ENCODE measurements at regions not wholly inside any gene's neighbourhood (a gene's known extent, or its start where the extent isn't known, plus 50 kb on each side); places are given as distances from the start of the nearest gene placed in this dataset.

DNA sequence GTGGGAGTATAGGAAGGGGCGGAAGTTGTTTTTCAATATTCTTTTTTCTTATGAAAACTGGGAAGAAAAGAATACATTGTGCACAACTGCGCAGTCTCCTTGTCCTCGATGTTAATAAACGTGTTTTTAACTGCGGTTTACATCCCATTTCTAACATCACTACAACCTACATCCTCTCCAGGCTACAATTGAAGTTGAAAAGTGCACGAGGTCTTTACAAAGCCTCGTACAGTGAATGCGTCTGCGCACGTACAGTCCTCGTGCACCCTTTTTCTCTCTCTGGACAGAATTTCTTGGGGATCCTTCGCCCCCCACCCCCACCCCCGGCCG lies 102.4 kb downstream of the WT1 start:
- peak overlapping the region in 1 of 3 donors; percentile 38 for H3K4me3 ChIP-seq (ENCODE audit: low read depth in 1 of 3, low read length in 3 of 3)
- DNase-seq (ENCODE audit: low spot score): no peak
- 24% methylated on average over 14 of the region's 14 CpGs for WGBS
- H3K9ac ChIP-seq (ENCODE audit: low read depth in 1 of 2, low read length in 2 of 2): no peak overlapping the region
- no peak overlapping the region for H3K27ac ChIP-seq (ENCODE audit: low read depth in 1 of 2, low read length in 2 of 2)
- peaks cover 0 to 11% (median 2%) of the 10 kb centered on the region in 4 donors for H3K4me1 ChIP-seq (ENCODE audit: control insufficient read depth in 4 of 4, insufficient read depth in 4 of 4, low read length in 3 of 4)
- H3K9me3 ChIP-seq (ENCODE audit: control insufficient read depth in 4 of 4, low read length in 3 of 4): peaks cover 0 to 3% (median 3%) of the 10 kb centered on the region in 4 donors
- TF ChIP-seq, protein P1, sequence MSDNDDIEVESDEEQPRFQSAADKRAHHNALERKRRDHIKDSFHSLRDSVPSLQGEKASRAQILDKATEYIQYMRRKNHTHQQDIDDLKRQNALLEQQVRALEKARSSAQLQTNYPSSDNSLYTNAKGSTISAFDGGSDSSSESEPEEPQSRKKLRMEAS (IDR thresholded peaks at IDR 0.05): no peak
- TF ChIP-seq, protein P2, sequence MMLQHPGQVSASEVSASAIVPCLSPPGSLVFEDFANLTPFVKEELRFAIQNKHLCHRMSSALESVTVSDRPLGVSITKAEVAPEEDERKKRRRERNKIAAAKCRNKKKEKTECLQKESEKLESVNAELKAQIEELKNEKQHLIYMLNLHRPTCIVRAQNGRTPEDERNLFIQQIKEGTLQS (IDR thresholded peaks at IDR 0.05): no peak
- TF ChIP-seq, protein P3, sequence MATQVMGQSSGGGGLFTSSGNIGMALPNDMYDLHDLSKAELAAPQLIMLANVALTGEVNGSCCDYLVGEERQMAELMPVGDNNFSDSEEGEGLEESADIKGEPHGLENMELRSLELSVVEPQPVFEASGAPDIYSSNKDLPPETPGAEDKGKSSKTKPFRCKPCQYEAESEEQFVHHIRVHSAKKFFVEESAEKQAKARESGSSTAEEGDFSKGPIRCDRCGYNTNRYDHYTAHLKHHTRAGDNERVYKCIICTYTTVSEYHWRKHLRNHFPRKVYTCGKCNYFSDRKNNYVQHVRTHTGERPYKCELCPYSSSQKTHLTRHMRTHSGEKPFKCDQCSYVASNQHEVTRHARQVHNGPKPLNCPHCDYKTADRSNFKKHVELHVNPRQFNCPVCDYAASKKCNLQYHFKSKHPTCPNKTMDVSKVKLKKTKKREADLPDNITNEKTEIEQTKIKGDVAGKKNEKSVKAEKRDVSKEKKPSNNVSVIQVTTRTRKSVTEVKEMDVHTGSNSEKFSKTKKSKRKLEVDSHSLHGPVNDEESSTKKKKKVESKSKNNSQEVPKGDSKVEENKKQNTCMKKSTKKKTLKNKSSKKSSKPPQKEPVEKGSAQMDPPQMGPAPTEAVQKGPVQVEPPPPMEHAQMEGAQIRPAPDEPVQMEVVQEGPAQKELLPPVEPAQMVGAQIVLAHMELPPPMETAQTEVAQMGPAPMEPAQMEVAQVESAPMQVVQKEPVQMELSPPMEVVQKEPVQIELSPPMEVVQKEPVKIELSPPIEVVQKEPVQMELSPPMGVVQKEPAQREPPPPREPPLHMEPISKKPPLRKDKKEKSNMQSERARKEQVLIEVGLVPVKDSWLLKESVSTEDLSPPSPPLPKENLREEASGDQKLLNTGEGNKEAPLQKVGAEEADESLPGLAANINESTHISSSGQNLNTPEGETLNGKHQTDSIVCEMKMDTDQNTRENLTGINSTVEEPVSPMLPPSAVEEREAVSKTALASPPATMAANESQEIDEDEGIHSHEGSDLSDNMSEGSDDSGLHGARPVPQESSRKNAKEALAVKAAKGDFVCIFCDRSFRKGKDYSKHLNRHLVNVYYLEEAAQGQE (IDR thresholded peaks at IDR 0.05): no peak
- no peak for TF ChIP-seq GABPA (IDR thresholded peaks at IDR 0.05 in 1 of 2, conservative IDR thresholded peaks at IDR 0.05 in 1 of 2)
- TF ChIP-seq FOXA1 (IDR thresholded peaks at IDR 0.05): no peak
- TF ChIP-seq NR2F2 (IDR thresholded peaks at IDR 0.05): no peak
- no peak for TF ChIP-seq HNF4G (IDR thresholded peaks at IDR 0.05)
- no peak for TF ChIP-seq RXRA (IDR thresholded peaks at IDR 0.05)
- TF ChIP-seq HNF4A (conservative IDR thresholded peaks at IDR 0.05): no peak
- no peak for TF ChIP-seq JUND (IDR thresholded peaks at IDR 0.05)
- TF ChIP-seq, protein P4, sequence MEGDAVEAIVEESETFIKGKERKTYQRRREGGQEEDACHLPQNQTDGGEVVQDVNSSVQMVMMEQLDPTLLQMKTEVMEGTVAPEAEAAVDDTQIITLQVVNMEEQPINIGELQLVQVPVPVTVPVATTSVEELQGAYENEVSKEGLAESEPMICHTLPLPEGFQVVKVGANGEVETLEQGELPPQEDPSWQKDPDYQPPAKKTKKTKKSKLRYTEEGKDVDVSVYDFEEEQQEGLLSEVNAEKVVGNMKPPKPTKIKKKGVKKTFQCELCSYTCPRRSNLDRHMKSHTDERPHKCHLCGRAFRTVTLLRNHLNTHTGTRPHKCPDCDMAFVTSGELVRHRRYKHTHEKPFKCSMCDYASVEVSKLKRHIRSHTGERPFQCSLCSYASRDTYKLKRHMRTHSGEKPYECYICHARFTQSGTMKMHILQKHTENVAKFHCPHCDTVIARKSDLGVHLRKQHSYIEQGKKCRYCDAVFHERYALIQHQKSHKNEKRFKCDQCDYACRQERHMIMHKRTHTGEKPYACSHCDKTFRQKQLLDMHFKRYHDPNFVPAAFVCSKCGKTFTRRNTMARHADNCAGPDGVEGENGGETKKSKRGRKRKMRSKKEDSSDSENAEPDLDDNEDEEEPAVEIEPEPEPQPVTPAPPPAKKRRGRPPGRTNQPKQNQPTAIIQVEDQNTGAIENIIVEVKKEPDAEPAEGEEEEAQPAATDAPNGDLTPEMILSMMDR (IDR thresholded peaks at IDR 0.05; ENCODE audit: low read depth, low read length, missing input control): no peak
- no peak for TF ChIP-seq RAD21 (IDR thresholded peaks at IDR 0.05)
- TF ChIP-seq YY1 (IDR thresholded peaks at IDR 0.05): no peak
- TF ChIP-seq FOXA2 (IDR thresholded peaks at IDR 0.05): no peak
- H3K27me3 ChIP-seq (ENCODE audit: control insufficient read depth in 4 of 4, insufficient read depth in 4 of 4, low read length in 3 of 4): no peaks in the 10 kb centered on the region
- H3K36me3 ChIP-seq (ENCODE audit: control insufficient read depth in 4 of 4, insufficient read depth in 3 of 4, low read depth in 1 of 4, low read length in 3 of 4): no peaks in the 10 kb centered on the region

DNA sequence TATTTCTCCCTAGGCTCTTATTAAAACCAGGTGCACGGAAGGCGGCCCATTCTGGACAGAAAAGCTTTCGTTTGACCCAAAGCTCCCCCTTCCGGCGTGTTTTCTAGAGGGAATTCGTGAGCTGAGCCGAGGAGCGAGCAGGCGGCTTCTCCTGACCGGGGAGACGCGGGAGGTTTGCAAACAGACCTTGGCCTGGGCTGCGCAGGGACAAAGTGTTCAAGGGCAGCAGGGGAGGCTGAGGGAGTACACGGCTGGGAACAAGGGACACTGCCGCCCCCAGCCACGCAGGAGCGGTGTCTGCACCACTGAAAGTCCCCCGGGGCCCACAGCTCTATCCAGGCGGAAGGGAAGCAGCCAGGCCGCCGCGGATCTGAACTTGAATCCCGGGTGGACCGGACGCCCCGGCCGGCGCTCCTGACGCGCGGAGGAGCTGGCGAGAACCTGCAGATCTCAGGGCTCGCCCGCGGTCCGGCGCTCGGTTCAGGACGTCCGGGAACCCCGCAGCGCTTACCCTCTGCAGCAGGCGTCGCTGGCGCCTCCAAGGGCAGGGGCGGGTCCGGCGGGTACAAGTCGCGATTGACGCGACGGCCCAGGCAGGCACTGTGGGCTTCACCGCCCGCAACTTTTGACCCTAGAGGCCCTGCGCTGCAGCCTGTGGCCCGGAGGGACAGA lies 101.9 kb downstream of the WT1 start:
- 10% methylated on average over 57 of the region's 57 CpGs for WGBS
- peaks cover 0 to 11% (median 2%) of the 10 kb centered on the region in 4 donors for H3K4me1 ChIP-seq (ENCODE audit: control insufficient read depth in 4 of 4, insufficient read depth in 4 of 4, low read length in 3 of 4)
- peak overlapping the region in 1 of 2 donors; percentile 24 for H3K9ac ChIP-seq (ENCODE audit: low read depth in 1 of 2, low read length in 2 of 2)
- TF ChIP-seq RAD21 (IDR thresholded peaks at IDR 0.05) (peak; percentile 41 to 45), RXRA (IDR thresholded peaks at IDR 0.05) (peak in 1 of 2 donors; percentile 33), FOXA1 (IDR thresholded peaks at IDR 0.05) (no peak), HNF4A (conservative IDR thresholded peaks at IDR 0.05) (peak; percentile 40 to 51)
- TF ChIP-seq, protein P1 (IDR thresholded peaks at IDR 0.05): peak; percentile 52
- TF ChIP-seq, protein P4 (IDR thresholded peaks at IDR 0.05; ENCODE audit: low read depth, low read length, missing input control): peak; percentile 37
- H3K27ac ChIP-seq (ENCODE audit: low read depth in 1 of 2, low read length in 2 of 2): no peak overlapping the region
- DNase-seq (ENCODE audit: low spot score): peak; percentile 58
- no peaks in the 10 kb centered on the region for H3K36me3 ChIP-seq (ENCODE audit: control insufficient read depth in 4 of 4, insufficient read depth in 3 of 4, low read depth in 1 of 4, low read length in 3 of 4)
- H3K4me3 ChIP-seq (ENCODE audit: low read depth in 1 of 3, low read length in 3 of 3): peak overlapping the region; percentile 32 to 47 (median 38)
- H3K27me3 ChIP-seq (ENCODE audit: control insufficient read depth in 4 of 4, insufficient read depth in 4 of 4, low read length in 3 of 4): no peaks in the 10 kb centered on the region
- H3K9me3 ChIP-seq (ENCODE audit: control insufficient read depth in 4 of 4, low read length in 3 of 4): peaks cover 0 to 3% (median 3%) of the 10 kb centered on the region in 4 donors

Data from liver (tissue), 8 donors.